ENCODE measurements at regions not wholly inside any gene's neighbourhood (a gene's known extent, or its start where the extent isn't known, plus 50 kb on each side); places are given as distances from the start of the nearest gene placed in this dataset.

DNA sequence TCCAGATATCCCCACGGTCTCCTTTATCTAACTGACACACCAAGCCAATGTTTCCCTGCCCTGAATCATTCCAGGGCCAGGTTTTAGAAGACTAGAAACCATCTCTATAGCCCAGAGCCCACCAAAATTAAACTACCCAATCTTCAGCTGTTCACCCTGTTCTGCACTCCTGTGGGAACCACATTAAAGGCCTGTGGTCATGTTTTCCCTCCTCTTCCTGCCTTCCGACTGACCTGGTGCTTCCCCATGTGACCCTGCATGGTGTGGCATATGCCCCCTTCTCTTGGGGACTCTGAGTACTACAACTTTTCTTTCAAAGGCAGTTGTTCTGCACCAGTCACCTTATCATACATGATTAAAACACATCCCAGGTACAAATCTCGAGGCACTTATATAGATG lies 155.0 kb downstream of the TMEM200A start:
- no peak for DNase-seq (ENCODE audit: low spot score)
- Mint-ChIP-seq H3K36me3 (ENCODE audit: low read depth) (peaks cover 45% of the 10 kb centered on the region), H3K27me3 (ENCODE audit: insufficient read depth) (no peaks in the 10 kb centered on the region), H3K27ac (no peak overlapping the region), H3K9me3 (peaks cover 63% of the 10 kb centered on the region), H3K4me1 (ENCODE audit: low read depth) (peaks cover 61% of the 10 kb centered on the region), H3K4me3 (no peak overlapping the region)
- intact Hi-C loops (cut with micrococcal nuclease): no loop called here

DNA sequence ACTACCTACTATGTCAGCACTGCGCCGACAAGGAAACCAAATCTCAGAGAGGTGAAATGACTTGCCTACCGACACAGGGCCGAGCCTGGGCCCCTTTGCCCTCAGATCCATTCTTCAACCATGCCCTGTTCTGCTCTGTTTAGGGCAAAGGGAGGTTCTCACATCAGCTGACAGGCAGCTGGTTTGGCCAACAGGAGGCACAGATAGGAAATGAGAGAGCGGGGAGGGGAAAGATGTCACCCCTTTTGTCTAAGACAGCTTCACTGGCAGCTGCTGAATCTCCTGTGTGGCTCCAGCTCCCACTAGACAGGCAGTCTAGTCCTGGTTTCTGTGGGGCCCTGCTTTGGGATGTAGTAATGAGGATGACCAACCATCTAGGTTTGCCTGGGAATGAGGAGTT lies 158.7 kb downstream of the TMEM200A start:
- Mint-ChIP-seq H3K27me3 (ENCODE audit: insufficient read depth) (no peaks in the 10 kb centered on the region), H3K4me1 (ENCODE audit: low read depth) (peaks cover 52% of the 10 kb centered on the region), H3K27ac (peak overlapping the region; percentile 19), H3K36me3 (ENCODE audit: low read depth) (peaks cover 40% of the 10 kb centered on the region), H3K9me3 (peaks cover 62% of the 10 kb centered on the region), H3K4me3 (no peak overlapping the region)
- intact Hi-C loops (cut with micrococcal nuclease): no loop called here
- no peak for DNase-seq (ENCODE audit: low spot score)

DNA sequence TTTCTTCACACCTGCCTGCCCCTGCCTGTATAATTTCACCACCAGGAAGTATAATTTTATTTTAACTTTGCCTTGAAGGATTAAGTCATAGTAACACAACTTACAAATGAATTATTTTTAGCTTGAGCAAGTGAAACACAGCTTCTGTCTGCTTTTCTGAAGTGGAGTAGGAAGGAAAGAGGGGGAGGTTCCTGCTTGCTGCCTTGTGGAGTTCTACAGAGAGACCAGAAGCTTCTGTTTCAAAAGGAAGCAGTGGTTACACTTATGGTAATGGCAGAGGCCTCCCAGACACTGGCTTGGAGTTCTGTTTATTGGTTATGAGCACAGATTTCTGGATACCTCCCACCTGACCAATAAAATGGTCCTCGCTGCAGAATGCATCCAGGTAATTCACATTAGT lies 159.6 kb downstream of the TMEM200A start:
- H3K4me3 Mint-ChIP-seq: no peak overlapping the region
- H3K27me3 Mint-ChIP-seq (ENCODE audit: insufficient read depth): peaks cover 2% of the 10 kb centered on the region
- H3K9me3 Mint-ChIP-seq: peaks cover 60% of the 10 kb centered on the region
- intact Hi-C loops (cut with micrococcal nuclease): no loop called here
- no peak for DNase-seq (ENCODE audit: low spot score)
- peaks cover 40% of the 10 kb centered on the region for H3K36me3 Mint-ChIP-seq (ENCODE audit: low read depth)
- peak overlapping the region; percentile 49 for H3K27ac Mint-ChIP-seq
- peaks cover 50% of the 10 kb centered on the region for H3K4me1 Mint-ChIP-seq (ENCODE audit: low read depth)

DNA sequence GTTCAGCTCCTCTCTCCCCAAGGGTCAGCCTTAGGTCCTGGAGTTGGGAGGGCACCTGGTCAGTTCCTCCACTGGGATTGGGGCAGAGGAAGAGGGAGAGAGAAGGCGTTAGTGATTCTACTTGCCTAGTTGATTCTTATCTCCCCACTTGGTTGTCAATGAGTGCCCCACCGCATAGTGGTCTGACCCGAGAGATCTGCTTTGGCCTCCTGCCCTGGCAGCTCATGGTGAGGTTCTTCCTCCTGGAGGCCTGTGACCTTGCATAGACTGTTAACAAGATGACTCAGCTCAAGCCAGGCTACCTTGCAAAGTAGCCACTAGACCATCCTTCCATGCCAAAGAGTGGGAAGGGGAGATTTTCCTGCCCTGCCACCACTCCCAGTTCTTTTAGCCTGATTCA lies 160.6 kb downstream of the TMEM200A start:
- Mint-ChIP-seq H3K4me3 (no peak overlapping the region), H3K9me3 (peaks cover 59% of the 10 kb centered on the region), H3K36me3 (ENCODE audit: low read depth) (peaks cover 36% of the 10 kb centered on the region), H3K4me1 (ENCODE audit: low read depth) (peaks cover 43% of the 10 kb centered on the region), H3K27ac (no peak overlapping the region), H3K27me3 (ENCODE audit: insufficient read depth) (peaks cover 2% of the 10 kb centered on the region)
- DNase-seq (ENCODE audit: low spot score): no peak
- intact Hi-C loops (cut with micrococcal nuclease): no loop called here

DNA sequence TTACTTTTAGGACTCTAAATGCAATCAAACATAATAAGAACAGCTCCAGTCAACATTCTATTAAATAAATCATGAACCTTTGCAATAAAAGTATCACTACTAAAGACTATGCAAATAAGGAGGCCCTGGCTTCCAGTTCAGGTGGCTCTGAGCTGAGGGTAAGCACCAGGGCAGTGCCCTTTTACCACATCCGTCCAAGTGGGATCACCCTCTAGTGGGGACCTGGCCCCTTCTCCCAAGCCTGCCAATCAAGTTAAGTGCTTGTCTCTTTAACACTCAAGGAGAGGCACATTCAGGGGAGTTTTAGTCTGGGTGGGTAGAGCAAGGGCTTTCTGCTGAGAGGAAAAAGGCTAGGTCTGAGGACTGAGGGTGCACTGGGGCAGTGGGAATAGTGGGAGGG lies 161.4 kb downstream of the TMEM200A start:
- Mint-ChIP-seq H3K27ac (no peak overlapping the region), H3K36me3 (ENCODE audit: low read depth) (peaks cover 35% of the 10 kb centered on the region), H3K27me3 (ENCODE audit: insufficient read depth) (peaks cover 2% of the 10 kb centered on the region), H3K9me3 (peaks cover 62% of the 10 kb centered on the region), H3K4me3 (no peak overlapping the region), H3K4me1 (ENCODE audit: low read depth) (peaks cover 43% of the 10 kb centered on the region)
- no peak for DNase-seq (ENCODE audit: low spot score)
- intact Hi-C loops (cut with micrococcal nuclease): no loop called here

DNA sequence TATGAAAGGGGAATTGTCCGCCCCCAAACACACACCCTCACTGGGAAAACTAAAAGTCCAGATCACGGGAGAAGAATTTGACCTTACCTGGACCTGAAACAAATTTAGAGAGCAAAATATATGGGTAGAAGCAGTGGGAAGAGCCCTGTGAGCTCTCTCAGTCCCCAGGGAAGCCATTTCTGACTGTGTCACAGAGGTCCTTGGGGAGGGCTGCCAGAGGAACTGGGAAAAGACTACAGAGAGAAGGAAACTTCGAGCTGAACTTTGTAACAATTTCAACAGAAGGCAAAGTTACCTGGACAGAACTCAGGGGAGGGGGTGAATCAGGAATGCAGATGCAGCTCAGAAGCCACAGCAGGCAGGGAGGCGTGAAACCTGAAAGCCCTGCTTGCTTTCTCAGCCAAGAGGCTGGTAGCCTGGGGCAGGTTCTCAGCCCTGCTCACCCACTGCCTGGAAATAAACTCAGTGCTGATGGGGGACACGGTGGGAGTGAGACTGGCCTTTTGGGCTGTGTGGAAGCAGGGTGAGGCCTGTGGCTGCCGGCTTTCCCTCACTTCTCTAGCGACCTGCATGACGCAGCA lies 163.8 kb downstream of the TMEM200A start:
- intact Hi-C loops (cut with micrococcal nuclease): no loop called here
- Mint-ChIP-seq H3K27me3 (ENCODE audit: insufficient read depth) (peaks cover 2% of the 10 kb centered on the region), H3K4me3 (no peak overlapping the region), H3K36me3 (ENCODE audit: low read depth) (peaks cover 25% of the 10 kb centered on the region), H3K9me3 (peaks cover 44% of the 10 kb centered on the region), H3K27ac (no peak overlapping the region), H3K4me1 (ENCODE audit: low read depth) (peaks cover 29% of the 10 kb centered on the region)
- no peak for DNase-seq (ENCODE audit: low spot score)

DNA sequence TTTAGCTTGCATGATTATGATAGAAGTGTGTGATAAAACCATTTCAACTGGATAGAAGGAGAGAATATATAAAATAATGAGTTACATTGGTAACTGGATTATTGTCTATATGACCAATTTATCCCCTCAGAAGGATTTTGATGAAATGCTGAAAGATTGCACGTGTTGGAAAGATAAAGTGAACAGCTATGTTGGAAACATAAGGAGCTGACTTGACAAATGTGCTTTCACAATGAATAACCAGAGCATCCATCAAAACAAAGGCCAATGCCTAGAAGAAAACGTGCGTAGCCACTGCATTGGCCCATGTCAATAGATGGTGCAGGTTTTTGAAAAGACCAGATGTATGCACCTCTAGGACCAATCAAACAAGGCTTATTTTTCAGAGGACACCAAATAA lies 168.8 kb downstream of the TMEM200A start:
- peaks cover 50% of the 10 kb centered on the region for H3K9me3 Mint-ChIP-seq

DNA sequence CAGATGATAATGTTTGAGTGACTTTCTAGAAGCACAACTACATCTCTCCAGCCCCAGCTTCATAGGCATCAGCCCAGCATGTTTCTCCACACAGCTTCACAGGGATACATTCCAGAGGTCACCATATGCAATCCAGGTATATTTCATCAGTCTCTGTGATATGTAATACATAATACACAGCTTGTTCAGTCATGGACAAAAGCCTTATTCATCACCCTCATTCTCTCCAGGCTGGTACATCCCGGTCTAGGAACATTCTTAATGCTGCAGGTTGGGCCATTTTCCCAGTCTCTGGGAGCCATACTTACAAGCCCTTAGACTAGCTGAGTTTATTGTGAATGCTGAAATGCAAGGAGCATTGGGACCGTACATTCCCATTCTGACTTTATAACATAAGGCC lies 169.4 kb downstream of the TMEM200A start:
- Mint-ChIP-seq H3K36me3 (ENCODE audit: low read depth) (peaks cover 31% of the 10 kb centered on the region), H3K4me1 (ENCODE audit: low read depth) (peaks cover 19% of the 10 kb centered on the region)

More for the DNA sequence above, 168.8 kb downstream of the TMEM200A start:
- Mint-ChIP-seq H3K36me3 (ENCODE audit: low read depth) (peaks cover 27% of the 10 kb centered on the region), H3K4me3 (no peak overlapping the region), H3K27ac (no peak overlapping the region), H3K4me1 (ENCODE audit: low read depth) (peaks cover 19% of the 10 kb centered on the region), H3K27me3 (ENCODE audit: insufficient read depth) (peaks cover 2% of the 10 kb centered on the region)
- DNase-seq (ENCODE audit: low spot score): no peak
- intact Hi-C loops (cut with micrococcal nuclease): no loop called here

DNA sequence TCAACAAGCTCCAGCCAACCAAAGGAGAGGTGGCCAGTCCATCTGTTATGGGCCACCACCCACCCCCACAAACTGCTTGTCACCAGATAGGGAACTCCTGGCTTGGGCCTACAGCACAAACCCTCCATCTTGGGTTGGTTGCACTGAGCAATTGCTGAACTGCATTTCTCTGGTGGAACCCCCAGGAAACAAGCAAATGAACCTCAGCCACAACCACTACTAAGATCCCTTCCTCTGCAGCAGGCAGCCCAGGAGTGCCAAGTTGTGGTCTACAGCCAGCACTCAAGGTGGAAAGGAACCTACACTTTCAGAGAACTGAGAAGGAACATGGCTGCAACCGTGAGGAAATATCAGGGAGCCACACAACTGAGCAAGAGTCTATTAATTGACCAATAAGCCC lies 171.6 kb downstream of the TMEM200A start:
- Mint-ChIP-seq H3K9me3 (peaks cover 52% of the 10 kb centered on the region), H3K27me3 (ENCODE audit: insufficient read depth) (no peaks in the 10 kb centered on the region), H3K27ac (peak overlapping the region; percentile 26), H3K4me1 (ENCODE audit: low read depth) (peaks cover 19% of the 10 kb centered on the region), H3K4me3 (no peak overlapping the region), H3K36me3 (ENCODE audit: low read depth) (peaks cover 26% of the 10 kb centered on the region)
- DNase-seq (ENCODE audit: low spot score): no peak
- intact Hi-C loops (cut with micrococcal nuclease): no loop called here

More for the DNA sequence above, 169.4 kb downstream of the TMEM200A start:
- H3K27me3 Mint-ChIP-seq (ENCODE audit: insufficient read depth): peaks cover 2% of the 10 kb centered on the region
- H3K9me3 Mint-ChIP-seq: peaks cover 56% of the 10 kb centered on the region
- DNase-seq (ENCODE audit: low spot score): no peak
- intact Hi-C loops (cut with micrococcal nuclease): no loop called here
- H3K27ac Mint-ChIP-seq: no peak overlapping the region
- H3K4me3 Mint-ChIP-seq: no peak overlapping the region

DNA sequence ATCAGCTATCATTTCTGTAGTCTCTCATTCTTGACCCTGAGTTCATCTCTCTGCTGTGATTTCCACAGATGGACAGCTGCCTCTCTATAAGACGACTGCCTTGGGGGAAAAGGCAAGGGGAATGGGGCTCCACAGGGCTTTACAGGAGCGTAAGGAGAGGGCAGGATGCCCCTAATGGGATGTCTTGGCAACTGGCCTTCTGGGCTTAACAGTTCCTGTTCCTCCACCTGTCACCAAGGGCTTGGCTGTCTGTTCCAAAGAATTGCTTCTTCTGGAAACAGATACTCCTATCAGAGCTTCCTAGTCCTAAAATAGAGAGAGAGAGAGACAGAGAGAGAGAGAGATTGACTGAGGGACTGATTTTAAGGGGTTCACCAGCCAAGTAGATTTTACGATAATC lies 181.9 kb downstream of the TMEM200A start:
- intact Hi-C loops (cut with micrococcal nuclease): no loop called here
- Mint-ChIP-seq H3K27me3 (ENCODE audit: insufficient read depth) (peaks cover 4% of the 10 kb centered on the region), H3K4me3 (no peak overlapping the region), H3K27ac (no peak overlapping the region), H3K36me3 (ENCODE audit: low read depth) (no peaks in the 10 kb centered on the region), H3K4me1 (ENCODE audit: low read depth) (no peaks in the 10 kb centered on the region), H3K9me3 (peaks cover 12% of the 10 kb centered on the region)
- no peak for DNase-seq (ENCODE audit: low spot score)

DNA sequence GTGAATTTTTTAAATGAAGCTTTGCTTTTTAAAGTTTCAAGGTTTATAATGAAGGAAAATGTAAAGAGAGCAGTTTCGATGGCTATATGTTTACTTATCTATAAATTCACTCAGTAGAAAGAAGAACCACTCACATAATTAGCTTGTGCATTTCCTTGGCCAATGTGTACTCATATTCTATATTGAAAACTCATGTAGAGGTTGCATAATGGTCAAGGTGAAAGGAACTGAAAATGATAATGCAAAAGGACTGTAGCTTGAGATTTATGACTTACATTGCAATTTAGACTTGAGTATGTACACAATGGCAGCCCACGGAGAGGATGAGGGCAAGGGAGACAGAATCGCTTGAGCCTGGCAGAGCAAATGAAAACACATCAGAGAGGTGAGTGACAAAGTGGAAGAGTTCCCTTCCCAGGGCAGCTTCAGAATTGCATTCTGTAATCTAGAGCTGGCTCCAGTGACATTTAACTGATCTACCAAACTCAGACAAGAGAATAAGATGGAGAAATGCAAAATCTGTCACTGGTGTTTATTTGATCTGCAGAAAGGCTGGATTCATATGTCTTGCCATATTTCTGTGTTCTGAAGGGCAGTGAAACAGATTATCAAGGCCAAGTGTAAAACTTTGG lies 191.8 kb downstream of the TMEM200A start:
- no peak for DNase-seq (ENCODE audit: low spot score)
- Mint-ChIP-seq H3K9me3 (peaks cover 33% of the 10 kb centered on the region), H3K4me1 (ENCODE audit: low read depth) (peaks cover 18% of the 10 kb centered on the region), H3K36me3 (ENCODE audit: low read depth) (peaks cover 19% of the 10 kb centered on the region), H3K27ac (peak overlapping the region; percentile 14), H3K4me3 (no peak overlapping the region), H3K27me3 (ENCODE audit: insufficient read depth) (peaks cover 2% of the 10 kb centered on the region)
- intact Hi-C loops (cut with micrococcal nuclease): no loop called here

DNA sequence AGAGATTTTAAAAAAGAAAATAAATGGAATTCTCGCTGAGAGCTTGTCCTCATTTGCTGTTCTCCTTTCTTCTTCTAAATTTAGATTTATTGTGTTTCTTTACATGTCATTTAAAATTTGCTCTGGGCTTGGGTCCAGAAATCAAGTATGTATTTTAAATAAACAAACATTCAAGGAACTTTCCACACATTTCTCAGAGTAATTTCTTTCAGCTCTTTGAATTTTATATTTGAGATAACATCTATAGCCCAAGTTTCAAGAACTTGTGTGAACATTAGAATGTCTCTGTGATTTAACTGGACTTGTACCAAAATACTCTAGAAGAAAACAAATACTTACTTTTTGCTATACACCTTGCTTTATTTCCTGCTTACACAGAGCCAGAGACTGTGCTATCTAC lies 192.3 kb downstream of the TMEM200A start:
- Mint-ChIP-seq H3K27ac (no peak overlapping the region), H3K27me3 (ENCODE audit: insufficient read depth) (no peaks in the 10 kb centered on the region), H3K36me3 (ENCODE audit: low read depth) (peaks cover 19% of the 10 kb centered on the region), H3K4me1 (ENCODE audit: low read depth) (peaks cover 18% of the 10 kb centered on the region), H3K9me3 (peaks cover 35% of the 10 kb centered on the region), H3K4me3 (no peak overlapping the region)
- intact Hi-C loops (cut with micrococcal nuclease): no loop called here
- no peak for DNase-seq (ENCODE audit: low spot score)

DNA sequence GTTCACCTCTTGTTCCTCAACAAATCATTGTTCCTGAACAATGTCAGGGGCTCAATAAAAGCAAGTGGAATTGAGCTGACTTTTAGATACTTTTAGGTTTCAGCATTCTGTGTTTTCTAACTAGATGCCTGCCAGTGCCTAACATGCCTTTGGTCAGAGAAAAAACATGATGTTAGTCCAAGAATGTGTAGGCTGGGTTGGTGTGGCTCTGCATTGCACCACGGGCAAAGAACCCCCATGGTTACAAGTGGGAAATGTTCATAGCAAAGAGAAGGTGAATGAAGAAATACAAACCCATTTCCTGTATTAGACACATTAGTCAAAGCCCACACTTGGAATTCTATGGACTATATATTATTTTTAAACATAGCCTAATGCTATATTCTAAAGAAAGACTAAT lies 193.3 kb downstream of the TMEM200A start:
- intact Hi-C loops (cut with micrococcal nuclease): no loop called here
- no peak for DNase-seq (ENCODE audit: low spot score)
- Mint-ChIP-seq H3K27me3 (ENCODE audit: insufficient read depth) (no peaks in the 10 kb centered on the region), H3K9me3 (peaks cover 34% of the 10 kb centered on the region), H3K27ac (no peak overlapping the region), H3K4me1 (ENCODE audit: low read depth) (peaks cover 18% of the 10 kb centered on the region), H3K4me3 (no peak overlapping the region), H3K36me3 (ENCODE audit: low read depth) (peaks cover 17% of the 10 kb centered on the region)

DNA sequence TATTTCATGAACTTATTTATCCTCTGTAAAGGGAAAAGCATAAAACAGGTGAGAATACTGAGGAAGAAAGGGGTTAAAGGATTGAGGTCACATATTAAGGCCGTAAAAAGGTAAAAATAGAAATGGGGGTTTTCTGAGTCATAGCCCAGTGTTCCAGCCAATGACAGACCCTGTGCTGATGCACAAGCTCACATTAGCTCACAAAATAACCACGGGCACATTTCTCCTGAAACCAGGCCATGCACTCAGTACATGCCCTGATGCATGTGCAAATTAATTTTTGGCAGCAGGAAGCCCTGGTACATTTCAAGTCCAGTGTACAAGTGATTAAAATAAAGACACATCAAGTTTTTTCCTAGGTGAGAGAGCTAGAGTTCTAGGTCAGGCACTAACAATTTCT lies 194.4 kb downstream of the TMEM200A start:
- H3K27me3 Mint-ChIP-seq (ENCODE audit: insufficient read depth): no peaks in the 10 kb centered on the region
- DNase-seq (ENCODE audit: low spot score): no peak
- peaks cover 14% of the 10 kb centered on the region for H3K36me3 Mint-ChIP-seq (ENCODE audit: low read depth)
- no peak overlapping the region for H3K4me3 Mint-ChIP-seq
- H3K27ac Mint-ChIP-seq: no peak overlapping the region
- H3K4me1 Mint-ChIP-seq (ENCODE audit: low read depth): peaks cover 18% of the 10 kb centered on the region
- intact Hi-C loops (cut with micrococcal nuclease): no loop called here
- H3K9me3 Mint-ChIP-seq: peaks cover 28% of the 10 kb centered on the region

All from activated T-helper 1 cell treated with anti-CD3 and anti-CD28 coated beads, Interleukin-12 subunit alpha, Interleukin-12 subunit beta, Interleukin-2, Interleukin-4 antibody, amounts not matched to agents 30 ng/mL and 10 ng/mL and 1 ng/mL, durations not matched to agents 14 hours and 24 hours and 36 hours (primary cell).